CD1c-positive myeloid dendritic cell (primary cell): ENCODE measurements at regions not wholly inside any gene's neighbourhood (a gene's known extent, or its start where the extent isn't known, plus 50 kb on each side); places are given as distances from the start of the nearest gene placed in this dataset.
"Not testable (repeated sequence)": the region's sequence is repeated elsewhere in the genome, so short reads cannot be mapped to it uniquely, and the experiment has no call there.

Experiments
- DNase-seq: peaks from one replicate; pipeline ENCODE4 v3.0.0-alpha.2; 2016; ENCODE audit errors: extremely low spot score

GRCh38 chr6:113786168-113786567, 71.0 kb upstream of the MARCKS start:
- no peak for DNase-seq

- DNase-seq = no peak
Measured at GRCh38 chr6:113788586-113788985, 68.6 kb upstream of the MARCKS start.

GRCh38 chr6:113791225-113791624, 65.9 kb upstream of the MARCKS start:
- not testable (repeated sequence) for DNase-seq

- DNase-seq = not testable (repeated sequence)
Measured at GRCh38 chr6:113795371-113795770, 61.8 kb upstream of the MARCKS start.

- no peak for DNase-seq
Measured at GRCh38 chr6:113796038-113796437, 61.1 kb upstream of the MARCKS start.

GRCh38 chr6:113802779-113803178, 54.4 kb upstream of the MARCKS start:
- DNase-seq = no peak

GRCh38 chr6:113805173-113805790, 51.9 kb upstream of the MARCKS start:
- peak; percentile 65 for DNase-seq

GRCh38 chr6:113805811-113806495, 51.2 kb upstream of the MARCKS start:
- no peak for DNase-seq
